Amniotic epithelial cell (primary cell): ENCODE measurements at regions not wholly inside any gene's neighbourhood (a gene's known extent, or its start where the extent isn't known, plus 50 kb on each side); places are given as distances from the start of the nearest gene placed in this dataset.

ENCODE experiments used
- DNase-seq: peaks from one replicate; pipeline ENCODE4 v3.0.0-alpha.2; 2010; ENCODE audit warnings: low read depth

DNA sequence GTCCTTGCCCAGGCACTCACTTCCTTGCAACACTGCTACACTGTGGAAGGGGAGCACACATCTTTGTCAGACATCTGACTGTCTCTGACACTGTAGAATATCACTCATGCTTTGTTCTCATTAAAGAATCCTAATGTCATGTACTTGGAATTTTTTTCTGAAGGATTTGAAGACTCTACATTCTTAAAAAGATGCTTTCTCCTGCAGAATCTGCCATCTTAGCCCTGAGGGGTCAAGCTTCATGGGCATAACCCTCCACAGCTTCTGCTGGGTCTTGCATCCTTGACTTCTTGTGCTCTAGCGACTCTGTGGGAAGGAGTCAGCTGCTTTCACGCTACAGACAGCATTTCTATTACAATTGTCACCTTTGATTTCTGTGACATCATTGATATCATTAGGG, 417.2 kb downstream of the QKI start:
- no peak for DNase-seq

DNA sequence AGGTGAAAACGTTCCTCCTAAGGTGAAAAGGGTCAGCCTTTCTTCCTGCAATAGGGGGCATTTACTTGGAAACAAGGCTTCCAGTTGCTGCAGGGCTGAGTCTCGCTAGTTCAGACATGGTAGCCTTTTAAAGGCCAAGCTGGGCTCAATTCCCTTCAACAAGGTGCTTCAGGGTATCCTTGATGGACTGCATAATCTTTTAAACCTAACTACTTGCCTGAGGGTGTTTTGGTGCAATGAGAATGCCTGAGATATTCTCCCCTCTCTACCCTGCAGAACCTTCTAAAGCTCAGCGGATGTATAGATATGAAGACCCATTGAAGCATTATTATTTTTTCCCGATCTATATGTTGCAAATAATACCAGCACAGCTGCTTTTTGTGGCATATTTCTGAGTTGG, 416.1 kb downstream of the QKI start:
- no peak for DNase-seq

DNA sequence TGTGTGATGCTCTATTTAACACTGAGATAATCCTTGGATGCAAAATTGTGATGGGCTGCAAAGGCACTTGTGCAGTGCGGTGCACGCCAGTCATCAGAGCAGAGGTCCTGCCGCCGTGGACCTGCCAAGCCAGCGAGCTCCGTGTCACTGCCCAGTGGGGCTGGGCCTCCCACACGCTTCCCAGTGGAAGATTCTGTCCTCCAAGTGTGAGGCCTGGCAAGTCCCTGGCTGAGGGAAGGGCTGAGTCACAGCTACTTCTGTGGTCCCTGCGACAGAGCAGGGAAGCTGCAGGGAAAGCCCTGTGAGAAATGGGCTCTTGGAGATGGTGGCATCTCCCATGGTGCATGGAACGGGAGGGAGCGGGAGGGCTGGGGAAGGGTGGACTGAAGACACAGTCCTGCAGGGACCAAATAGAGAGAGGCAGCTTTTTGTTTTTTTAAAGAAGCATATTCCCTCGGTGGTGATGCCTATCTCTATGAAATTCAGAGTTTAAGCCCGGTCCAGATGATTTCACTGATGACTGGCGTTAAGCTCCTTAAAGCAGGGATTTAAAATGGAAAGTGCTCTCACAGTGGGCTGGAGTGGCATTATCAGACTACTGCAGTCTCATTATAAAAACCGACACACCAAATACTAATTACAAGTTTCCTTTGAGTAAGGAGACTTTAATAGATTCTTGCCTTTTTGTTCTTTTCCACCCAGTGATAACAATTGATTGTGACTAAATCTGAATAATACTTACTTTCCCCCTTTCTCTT, 413.7 kb downstream of the QKI start:
- no peak for DNase-seq

DNA sequence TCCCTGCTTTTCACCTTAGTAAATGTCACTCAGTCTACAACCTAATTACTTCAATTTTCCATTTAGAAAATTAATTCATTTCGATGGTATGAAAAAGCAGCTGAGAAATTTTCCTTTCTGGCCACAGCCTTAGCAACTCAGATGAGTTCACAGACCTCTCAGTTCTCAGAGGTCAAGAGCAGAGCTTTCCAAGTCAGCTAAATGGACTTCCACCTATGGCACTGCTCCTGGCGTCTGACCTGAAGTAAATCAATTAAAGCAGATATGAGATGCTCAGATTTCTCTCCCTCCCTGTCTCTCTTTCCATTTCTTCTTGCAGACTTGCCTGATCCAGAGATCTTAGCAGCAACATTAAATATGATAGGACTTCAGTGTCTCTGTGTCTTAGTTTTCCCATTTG, 412.6 kb downstream of the QKI start:
- DNase-seq = no peak

DNA sequence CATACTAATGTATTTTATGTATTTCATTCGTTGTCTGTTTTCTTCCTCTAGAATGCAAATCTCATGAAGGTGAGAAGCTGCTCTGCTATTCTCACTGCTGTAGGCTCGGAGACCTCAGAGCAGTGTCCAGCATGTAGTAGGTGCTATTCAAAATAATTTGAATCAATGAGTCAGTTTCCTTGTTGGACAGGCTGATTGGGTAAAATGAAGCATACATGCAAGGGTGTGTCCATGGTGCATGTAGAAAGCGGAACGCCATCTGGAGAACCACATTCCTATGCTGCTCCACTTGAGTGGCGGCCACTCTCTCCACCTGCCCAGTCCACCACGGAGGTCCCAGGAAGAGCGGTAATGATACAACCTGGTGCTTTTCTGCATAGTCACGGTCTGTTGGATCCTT, 412.1 kb downstream of the QKI start:
- DNase-seq = no peak

DNA sequence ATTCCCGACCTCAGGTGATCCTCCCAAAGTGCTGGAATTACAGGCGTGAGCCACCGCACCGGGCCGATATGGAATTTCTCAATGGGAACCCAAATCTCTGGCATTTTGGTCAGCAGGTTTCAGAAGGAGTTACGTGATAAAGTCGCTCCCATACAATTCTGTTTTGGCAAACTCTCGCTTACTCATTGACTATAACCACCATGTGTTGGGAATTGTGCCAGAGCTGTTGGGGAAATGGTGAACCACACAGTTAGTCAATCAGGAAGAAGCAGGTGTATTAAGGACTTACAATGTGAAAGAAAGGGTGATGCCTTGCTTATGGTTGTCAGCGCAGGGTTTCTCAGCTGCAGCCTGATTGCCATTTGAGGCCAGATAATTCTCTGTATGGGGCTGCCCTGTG, 410.5 kb downstream of the QKI start:
- no peak for DNase-seq

DNA sequence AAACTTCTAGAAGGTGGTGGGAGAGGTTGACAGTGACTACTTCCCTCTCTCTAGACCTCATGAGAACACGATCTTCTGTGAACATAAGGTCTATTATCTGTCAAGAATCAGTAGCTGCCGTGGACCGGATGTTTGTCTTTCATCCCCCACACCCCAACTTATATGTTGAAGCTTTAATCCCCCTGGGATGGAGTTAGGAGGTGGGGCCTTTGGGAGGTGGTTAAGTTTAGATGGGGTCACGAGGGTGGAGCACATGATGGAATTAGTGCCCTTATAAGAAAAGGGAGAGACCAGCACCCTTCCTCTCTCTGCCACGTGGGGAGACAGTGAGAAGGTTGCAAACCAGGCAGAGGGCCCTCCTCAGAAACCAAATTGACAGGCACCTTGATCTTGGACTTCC, 409.1 kb downstream of the QKI start:
- DNase-seq = no peak

DNA sequence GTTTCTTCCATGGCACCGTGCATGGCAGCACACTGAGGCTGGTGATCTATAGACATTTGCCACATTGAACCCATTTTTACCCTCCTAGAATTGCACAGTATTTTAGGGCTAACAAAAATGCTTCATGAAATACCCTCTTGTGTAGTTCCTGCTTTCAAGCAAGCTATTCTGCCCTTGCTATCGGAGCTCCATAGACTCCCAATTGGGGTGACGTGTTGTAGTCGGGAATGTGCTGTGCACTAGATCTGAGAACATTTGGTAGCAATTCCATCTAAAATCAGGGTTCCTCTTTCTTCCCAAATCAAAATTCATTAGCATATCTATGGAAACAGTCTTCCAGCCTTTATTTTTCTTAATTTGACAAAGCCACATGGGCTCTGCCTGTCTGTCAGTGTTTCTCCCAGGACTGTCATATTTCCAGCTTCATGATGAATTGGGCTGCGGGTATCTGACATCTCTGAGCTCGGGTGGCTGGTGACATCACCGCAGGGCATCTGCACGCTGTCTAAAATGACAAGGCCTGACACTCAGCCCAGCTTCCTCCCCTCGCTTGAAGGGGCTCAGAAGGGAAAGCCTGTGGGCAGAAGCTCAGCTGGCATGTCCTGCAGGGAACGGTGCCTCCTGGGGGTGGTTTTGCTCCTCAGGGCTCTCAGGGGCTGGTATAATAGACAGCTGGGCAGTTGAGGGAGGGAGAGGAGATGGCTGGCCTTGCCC, 406.4 kb downstream of the QKI start:
- DNase-seq = no peak

DNA sequence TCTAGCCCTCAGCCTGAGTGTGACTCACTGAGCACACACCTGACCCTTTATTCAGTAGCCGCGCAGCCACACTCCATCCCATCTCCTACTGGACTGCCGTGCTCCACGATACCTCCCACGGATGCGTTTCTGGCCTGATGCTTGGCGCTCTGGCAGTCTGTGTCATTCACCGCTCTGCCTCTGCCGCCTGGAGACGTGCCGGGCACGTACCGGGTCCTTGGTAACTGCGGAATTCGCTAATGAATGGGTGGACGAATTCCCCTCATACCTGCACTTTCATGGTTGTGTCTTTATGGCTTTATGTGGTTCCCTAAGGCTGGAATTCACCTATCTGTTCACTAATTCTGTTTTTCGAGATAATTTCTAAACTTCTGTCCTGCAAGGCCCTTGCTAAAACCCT, 405.7 kb downstream of the QKI start:
- DNase-seq = no peak

DNA sequence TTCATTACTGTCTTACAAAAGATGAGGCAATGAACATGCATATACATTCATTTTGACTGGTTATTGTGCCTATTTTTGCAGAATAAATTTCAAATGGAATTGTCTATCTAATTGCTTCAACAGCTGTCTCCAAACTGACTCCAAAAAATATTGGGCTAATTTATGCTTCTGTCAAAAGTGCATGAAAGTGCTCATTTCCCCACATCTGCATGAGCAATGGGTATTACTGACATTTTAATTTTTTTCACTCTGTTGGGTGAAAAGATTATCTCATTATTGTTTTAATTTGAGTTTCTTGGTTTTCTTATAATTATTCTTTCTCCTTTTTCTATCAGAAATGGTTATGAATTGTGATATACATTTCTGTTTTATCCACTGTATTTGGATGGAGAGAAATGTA, 404.2 kb downstream of the QKI start:
- DNase-seq = no peak

DNA sequence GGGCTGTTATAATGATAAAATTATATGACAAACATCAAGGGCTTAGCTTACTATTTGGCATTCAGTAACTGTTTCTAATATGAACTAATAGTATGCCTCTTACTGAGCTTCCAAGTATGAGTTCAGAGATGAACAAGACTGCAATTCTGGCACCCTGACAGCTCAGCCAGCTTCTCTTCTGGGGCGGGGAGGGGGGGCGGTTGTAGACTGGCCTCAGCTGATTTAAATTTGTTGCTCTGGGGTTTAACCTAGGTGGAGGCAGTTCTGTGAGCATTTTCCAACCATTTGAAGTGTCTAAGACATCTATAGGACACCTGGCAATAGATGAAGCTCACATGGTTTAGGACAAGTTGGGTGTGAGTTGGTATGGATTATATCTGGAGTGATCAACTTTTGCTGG, 401.9 kb downstream of the QKI start:
- DNase-seq = no peak

DNA sequence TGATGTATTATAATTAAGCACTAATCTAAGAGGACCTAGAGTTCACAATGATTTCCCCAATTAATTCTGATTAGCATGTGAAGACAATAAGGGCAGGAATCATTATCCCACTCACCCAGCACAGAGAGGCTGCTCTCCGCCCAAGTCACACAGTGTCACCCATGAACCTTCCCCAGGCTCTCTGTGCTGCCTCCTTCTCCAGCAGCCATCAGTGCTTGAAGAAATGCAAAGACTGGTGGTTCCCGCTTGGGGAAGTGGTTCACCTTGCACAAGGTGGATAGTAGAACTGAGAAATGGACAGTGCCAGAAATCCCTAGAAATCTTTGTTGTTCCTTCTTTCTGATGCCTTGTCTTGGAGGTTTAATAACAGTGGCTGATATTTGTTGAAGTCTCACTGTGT, 401.3 kb downstream of the QKI start:
- no peak for DNase-seq

DNA sequence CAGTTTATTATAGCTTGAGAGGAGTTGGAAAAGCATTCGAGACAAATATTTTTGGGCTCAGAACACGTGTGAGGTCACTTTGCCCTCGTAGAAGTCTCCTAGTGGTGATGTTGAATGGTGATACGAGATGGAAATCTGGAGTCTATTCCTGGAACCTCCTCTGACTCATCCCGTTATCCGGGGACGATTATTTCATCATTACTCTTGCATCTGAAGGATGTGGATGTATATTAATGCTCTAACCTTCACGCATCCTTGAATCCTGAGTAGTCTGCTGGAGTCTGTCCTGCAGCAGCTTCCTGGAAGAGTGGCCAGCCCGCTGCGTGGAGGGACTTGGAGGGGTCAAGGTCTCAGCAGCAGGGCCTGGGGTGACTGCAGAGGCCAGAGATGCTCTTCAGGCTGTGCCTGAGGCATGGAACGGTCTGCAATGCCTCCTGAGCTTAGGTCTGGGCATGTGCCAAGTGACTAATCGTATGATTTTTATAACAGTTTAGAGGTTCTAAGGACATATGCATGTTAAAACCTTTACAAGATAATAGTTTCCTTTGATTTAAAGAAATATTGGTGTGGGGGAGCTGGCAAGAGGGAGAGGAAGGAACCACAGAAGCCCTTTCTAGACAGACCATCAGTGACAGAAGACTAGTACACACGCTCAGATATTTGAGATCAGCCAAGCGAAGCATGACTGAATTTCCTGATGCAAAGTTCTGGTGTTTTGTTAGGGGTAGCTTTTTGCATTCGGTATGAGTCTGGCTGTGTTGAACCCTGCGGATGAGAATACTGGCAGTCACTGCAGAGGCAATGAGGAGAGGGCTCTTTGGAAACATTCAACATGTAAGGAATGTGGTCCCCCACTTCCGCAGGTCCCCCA, 400.2 kb downstream of the QKI start:
- peak; percentile 3 for DNase-seq

DNA sequence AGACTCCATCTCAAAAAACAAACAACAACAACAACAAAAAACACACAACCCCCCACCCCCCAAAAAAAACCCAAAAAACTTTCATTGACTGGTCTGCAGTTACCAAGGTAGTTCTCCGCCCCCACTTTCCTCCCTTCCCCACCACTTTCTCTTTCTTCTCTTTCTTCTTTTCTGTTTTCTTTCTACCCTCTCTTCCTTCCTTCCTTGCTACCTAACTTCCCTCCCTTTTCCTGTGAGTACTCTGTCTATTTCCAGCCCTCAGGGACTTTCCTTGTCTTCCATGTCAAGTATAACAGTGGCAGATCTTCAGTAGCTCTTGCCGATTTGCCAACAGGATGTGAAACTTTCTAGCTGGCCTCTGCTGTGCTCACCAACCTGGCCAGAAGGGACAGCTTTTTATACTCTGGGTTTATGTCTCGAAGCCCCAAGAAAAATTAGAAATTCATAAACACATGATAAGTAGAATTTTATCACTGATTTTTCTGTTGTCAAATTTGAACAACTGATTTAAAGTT, 399.5 kb downstream of the QKI start:
- DNase-seq = no peak

DNA sequence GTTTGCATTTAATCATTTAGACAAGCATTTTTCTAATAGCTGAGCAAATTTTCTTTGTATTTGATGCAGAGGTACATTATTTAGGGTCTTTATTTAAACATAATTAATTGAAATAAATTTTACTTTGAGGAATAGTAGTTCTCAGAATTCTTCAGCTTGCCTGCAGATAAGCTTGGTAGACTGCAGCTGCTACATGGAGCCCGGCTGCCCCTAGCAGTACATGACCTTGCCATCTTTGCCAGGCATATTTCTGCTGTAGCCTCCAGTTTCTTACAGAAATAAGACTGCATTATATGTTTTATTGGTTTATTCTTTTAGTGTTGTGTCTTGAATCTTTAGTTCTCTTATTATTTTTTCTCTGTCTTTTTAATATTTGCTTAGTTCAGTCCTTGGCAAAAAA, 396.8 kb downstream of the QKI start:
- no peak for DNase-seq

DNA sequence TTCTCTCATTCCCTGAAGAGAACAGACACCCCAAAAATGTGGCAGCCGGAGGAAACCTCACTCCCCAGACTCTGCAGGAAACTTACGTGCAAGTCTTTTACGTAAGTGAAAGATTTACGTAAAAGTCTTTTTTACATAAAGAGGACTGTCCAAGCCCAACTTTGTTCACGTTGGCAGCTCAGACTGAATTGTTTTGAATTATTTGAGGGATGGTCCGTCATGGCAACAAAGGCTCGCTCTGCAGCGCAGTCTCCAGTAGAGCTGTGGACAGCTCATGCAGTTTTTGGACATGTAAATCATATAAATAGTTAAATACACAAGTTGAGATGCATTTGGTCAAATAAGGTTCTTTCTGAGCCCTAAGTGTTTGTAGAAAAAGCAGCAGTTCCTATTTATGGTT, 394.8 kb downstream of the QKI start:
- DNase-seq = no peak

DNA sequence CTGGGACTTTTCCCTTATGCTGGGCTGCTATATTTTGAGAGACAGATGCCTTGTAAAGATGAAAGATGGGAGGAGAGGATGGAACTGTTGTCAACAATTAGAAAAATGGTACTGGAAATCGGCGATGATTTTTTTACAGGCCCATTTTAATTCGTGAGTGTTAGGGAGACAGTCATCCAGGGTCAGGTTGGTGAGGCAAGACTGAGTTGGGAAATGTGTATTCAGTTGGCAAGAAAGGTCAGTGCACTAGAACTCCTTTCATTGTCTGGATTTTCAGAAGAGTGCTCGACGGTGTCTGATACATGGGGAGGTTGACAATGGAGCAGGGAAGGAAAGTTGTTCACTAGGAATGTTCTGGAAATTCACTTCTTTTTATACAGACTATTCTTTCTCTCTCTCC, 394.4 kb downstream of the QKI start:
- no peak for DNase-seq

DNA sequence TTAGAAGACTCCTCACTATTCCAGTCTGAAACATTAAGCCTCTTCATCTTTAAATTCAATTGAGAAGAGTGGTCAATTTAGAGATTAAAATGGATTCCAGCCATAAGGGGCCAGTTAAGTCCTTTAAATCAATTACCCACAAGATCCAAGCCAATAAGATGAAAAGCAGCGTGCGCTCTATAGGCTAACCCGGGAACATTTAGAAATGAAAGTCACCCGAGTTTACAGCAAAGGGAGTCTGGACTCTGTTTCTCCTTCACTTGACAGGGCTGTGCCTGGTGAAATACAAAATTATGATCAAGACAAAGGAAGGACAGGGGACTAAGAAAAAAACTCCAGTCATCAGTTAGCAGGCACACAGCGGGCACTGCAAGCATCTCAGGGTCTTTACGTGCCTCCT, 393.7 kb downstream of the QKI start:
- DNase-seq = no peak

DNA sequence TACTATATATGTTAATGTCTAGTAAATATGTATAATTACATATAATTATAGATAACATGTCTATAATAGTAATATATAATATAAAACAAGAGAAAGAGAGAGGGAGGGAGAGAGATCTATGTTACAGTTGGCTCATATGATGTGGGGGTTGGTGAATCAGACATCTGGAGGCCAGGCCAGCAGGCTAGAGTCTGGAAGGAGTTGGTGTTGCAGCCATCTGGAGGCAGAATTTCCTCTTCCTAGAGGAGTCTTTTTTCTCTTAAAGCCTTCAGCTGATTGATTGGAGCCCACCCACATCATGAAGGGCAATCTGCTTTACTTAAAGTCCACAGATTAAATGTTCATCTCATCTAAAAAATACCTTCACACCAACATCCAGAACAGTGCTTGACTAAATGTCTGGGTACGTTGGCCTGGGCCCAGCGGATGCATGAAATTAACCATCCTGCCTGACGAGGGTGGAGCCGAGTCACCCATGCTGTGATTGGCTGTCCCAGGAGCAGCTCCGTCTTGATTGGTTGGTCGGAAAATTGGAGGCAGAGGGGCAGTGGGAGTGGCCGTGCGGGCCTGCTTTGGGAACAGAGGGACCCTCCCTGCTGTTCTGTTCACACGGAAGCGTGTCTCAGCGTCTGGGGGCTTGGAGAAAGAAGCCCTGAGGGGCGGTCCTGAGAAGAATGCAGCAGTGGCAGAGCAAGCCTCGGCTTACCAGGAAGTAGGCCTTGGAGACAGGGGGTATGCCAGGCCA, 392.4 kb downstream of the QKI start:
- DNase-seq = no peak

DNA sequence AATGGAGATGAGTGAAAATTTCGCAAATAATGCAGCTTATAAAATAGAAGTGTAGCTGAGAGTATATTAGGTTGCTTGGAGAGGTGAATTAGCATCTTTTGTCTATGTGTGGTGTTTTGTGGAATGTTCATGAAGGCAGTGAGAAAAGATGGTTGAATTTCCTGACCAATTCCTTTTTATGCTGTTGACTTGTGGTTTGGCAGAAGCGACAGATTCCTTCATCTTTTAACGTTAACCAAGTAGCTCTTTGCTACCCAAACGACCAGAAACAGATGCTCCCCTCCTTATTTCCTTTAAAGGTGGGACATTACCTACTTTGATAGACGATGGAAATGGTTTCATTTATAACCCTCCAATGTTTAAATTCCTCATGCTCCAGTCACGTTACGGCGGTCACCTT, 390.5 kb downstream of the QKI start:
- DNase-seq = no peak

DNA sequence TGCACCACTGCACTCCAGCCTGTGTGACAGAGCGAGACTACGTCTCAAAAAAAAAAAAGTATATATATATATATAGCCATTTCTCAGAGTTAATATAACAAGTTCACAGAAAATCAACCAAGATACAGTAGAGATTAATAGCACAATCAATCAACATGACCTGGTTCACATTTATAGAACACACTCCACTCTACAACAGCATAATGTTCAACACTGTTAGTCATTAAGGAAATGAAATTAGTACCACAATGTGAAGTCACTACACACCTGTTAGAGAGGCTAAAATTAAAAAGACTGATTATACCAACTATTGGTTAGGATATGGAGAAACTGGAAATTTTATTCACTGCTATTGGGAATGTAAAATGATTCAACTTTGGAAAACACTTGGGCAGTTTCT, 387.7 kb downstream of the QKI start:
- no peak for DNase-seq

DNA sequence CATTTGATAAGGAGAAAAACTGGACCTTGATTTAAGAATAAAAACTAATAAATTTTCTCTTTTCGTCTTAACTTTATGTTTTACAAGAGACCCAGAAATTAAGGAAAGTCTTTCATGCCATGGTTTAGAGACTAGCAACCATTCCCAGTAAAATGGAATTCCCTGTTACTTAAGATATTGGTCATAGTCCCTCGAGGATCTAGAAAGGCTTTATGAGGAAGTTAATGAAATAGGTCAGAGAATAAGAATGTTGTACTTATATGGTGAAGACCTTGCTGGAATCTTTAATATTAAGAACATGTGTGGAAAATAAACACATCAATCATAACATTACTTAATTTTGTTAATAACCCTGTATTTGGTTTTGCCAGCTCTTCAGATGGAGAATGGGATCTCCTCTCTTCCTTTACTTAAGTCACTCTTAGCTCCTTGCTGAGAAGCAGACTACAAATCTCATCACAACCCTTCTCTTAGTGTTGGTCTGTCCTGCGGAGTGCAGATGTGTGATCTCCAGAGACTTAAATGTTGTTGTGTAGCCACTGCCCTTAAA, 382.9 kb downstream of the QKI start:
- DNase-seq = no peak
